HG03064 (cell line): ENCODE measurements at regions not wholly inside any gene's neighbourhood (a gene's known extent, or its start where the extent isn't known, plus 50 kb on each side); places are given as distances from the start of the nearest gene placed in this dataset.

Experiments
- ATAC-seq: cut with Tn5 transposase; IDR thresholded peaks from one replicate; pipeline ENCODE4 v1.9.1; 2021; ENCODE audit warnings: low read depth; ENCODE audit not compliant: unreplicated experiment

DNA sequence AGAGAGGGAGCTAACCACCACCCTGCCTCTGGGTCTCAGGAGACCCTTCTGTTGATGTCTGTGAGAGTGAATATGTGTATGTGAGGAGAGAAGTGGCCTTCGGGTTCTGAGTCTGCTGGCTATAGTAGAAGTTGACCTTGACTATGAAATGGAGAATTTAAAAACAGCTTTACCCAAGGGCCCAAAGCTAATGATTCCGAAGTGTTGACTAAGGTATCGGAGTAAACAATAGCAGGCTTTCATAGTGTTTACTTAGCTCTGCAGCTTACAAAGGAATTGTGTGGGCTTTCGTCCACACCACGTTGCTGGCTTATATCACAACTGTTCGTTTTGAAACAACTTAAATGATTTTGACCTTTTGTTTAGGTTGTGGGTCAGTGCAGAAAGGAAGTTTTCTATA, 126.5 kb upstream of the JAG1 start:
- no peak for ATAC-seq

DNA sequence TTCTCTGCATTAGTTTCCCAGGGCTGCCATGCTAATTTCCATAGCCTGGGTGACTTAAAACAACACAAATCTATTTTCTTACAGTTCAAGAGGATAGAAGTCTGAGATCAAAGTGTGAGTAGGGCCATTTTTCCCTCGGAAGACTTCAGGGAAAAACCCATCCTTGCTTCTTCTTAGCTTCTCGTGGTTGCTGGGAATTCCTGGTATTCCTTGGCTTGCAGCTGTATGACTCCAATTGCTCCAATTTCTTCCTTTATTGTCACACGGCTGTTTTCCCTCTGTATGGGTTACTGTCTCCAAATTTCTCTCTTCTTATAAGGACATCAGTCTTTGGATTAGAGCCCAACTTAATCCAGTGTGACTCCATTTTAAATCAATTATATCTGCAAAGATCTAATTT, 128.4 kb upstream of the JAG1 start:
- ATAC-seq = no peak

DNA sequence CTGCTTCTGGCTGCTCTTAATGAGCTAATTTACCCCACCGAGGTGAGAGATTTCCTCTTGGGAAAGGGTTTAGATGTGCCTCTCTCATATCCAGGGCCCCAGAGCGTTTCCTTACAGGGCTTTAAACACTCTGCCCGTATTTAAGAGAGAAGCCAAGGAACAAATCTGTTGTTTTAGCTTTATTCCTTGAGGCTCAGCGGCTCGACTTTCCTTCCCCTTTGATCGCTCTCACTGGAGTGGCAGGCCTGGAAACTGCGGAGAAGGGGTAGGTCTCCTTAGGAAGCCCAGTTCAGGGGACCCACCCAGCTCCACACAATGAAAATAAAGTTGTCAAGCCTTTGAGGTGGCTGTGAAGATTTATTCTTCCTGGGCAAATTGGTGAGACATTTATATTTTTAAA, 132.0 kb upstream of the JAG1 start:
- ATAC-seq = no peak

DNA sequence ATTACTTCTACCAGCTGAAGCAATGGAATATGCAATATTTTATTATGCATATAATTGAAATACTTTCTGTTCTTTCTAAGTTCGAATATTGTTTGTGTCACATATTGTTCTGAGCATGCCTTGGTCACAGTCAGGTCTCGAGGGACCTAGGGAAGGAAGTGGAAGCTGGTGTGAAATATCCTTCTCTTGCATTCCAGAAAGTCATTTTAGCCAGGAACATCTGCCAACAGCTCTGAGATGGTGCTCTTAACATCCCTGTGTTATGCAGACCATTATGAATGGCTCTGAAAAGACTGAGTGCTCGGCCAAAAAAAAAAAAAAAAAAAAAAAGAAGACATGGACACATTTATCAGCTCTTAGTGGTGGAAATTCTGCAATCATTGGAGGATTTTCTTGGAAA, 132.7 kb upstream of the JAG1 start:
- no peak for ATAC-seq

DNA sequence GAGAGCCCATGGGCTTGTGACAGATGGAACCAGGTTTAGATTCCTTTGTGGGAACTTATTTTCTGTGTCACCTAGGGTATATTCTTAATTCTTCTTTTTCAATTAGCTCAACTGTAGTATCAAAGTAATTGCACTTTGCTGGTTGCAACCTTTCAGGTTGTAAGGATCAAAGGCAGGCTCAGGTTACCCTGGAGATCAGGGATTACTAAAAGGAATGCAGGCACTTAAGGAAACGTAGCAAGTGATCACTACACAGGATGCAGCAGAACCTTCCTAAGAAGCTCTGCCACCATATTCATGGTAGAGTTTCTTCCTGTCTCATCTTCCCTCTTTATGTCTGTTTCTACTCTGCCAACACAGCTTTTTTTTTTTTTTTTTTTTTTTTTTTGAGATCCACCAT, 133.2 kb upstream of the JAG1 start:
- no peak for ATAC-seq

DNA sequence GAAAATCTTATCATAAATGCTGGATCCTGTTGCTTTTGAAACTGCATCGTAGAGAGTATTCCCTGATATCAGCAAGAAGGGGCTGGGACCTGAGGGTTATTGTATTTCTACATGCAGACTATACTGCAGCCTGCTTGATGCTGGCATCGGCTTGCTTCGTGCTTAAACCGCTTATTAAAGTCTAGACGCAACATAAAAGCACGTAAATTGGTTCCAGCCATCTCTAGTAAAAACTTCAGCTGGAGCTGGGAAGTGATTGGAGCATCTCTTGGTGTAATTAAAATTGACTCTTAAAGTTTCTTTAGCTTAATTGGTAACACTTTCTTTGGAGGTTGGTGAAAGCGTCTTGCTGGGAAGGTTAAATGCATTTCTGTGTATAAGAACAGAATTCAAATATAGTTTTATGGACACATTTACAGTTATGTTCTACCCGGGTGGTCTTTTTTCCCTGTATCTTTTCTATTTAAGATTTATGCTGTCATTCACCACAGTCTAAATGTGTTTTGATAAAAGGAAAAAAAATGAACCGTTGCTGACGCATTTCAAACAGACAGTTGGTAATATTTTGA, 139.0 kb upstream of the JAG1 start:
- ATAC-seq = no peak

DNA sequence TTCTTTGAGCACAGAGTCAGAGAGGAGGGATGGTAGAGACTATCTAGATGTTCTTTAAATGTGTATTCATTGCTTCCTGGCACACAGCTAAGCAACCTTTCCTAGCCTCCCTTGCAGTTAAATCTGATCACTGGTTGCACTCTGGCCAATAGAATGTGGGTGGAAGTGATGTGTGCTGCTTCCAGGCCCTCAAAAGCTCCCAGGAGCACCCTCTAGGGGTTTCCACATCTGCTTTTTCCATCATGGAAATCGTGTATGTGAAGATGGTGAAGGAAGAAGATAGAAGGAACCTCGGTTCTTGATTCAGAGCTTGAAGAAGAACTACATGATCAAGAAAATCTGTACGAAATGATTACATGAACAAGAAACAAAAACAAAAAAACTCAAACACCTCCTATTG, 149.8 kb upstream of the JAG1 start:
- no peak for ATAC-seq

DNA sequence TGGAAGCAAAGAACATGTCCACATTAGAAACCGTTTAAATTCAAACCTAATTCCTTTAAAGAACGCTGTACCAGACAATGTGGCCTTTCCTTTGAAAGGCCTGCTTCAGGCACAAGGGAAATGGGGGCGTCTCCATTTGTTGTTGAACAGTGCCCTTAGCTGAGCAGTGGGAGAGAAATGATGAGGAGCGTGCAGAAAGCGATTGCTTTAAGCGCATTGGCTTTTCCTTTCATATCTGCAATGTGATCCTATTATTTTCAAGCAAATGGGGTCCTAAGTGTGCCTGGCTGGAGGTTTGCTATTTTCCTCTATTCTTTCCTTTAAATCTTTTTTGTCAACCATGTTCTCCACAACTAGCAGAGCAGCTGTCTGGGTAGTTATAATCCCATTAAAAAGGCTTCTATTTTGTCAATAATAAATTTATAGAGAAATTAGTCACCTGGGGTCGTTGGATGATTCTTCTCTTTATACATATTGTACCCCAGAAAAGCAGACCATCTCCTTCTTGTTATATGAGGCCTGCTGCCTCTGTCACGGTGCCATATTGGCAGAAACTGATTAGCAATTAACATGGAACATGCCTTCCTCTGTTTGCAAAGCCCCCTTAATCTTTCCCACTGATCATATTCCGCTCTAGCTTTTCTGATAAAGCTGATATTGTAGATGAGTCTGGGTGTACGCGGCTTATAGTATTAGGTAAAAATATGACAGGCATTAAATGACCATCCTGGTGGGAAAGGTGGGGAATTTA, 151.1 kb upstream of the JAG1 start:
- ATAC-seq = no peak

DNA sequence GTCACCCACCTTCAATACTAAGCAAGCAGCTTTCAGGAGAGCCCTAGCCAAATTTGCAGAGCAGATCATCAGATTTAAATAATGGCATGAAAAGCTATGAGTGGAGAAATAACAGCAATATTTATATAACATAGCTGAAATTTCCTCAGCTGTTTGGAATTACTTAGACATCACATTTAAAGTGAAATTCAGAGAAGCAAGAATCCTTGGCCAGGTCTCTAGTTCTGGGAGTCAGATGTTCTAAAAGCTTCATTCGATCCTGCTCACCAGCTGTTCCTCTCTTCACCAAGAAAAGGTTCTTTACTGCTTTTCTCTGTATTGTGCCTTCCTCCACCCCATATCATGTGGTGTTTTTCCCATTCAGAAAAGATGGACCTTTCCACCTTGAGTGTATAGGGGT, 152.3 kb upstream of the JAG1 start:
- no peak for ATAC-seq

DNA sequence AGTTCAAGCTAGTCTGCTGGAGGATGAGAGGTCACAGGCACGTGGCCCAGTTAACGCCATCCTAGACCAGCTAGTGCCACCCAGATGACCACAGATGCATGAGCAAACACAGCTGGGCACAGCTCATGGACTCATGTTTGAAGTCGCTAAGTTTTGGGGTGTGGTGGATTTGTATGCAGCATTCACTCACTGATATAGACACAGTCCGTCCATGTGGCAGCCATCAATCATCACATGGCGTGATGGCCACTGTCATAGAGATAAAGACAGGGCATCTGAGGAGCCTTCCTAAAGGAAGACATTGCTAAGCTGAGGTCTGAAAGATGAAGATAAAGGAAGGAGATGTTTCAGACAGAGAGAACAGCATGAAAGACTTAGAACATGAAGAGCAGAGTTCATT, 154.4 kb upstream of the JAG1 start:
- no peak for ATAC-seq

DNA sequence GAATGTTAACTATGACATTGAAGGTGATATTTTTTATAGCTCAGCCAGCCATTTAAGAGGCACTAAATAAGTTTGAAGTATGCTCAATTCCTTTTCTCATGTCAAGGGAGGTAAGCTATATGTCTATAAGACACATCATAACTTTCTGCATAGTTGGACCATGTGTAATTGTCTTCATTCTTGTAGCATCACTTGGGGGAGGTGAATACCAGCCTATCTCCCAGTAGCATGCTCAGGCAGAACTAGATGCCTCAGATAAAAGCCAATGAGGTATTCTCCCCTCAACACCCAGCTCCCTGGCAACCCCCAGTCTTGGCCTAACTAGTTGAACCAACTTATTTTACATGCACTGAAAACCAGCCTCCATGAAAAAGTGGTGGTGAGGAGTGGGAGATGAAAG, 158.3 kb upstream of the JAG1 start:
- no peak for ATAC-seq

DNA sequence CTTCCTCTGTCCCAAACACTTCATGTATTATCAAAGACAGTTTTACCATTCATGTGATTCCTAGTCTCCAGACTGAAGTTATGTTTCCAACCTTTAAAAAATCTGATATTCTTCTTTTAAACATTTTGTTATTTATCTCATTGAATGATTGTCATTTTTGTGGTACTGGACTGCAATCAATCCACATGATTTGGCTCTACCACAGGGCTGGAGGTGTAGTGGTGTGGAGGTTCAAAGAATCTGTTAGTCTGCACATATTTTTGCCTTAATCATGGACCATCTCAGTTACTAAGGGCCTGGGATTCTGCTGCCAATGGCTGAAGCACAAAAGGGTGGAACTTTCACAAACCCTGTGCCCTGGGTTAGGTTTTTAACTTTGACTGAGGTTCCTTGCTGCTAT, 164.1 kb upstream of the JAG1 start:
- no peak for ATAC-seq

DNA sequence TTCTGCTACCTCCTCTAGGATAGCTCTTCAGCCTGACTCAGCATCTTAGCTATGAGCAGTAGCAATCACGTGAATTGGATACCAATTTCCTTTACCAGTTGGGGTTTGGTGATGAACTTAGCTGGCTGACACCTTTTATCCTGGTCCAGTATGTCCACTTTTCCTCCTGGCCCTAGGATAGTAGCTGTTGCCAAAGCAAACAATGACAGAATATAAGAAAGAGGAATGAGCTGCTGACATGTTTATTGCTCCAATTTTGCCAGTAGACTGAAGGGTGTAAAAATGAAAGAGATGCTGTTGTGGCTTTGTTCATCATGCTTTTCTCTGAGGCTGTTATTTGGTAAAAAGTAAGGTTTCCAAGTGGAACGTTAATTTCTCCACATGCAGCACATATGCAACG, 168.3 kb upstream of the JAG1 start:
- ATAC-seq = no peak

DNA sequence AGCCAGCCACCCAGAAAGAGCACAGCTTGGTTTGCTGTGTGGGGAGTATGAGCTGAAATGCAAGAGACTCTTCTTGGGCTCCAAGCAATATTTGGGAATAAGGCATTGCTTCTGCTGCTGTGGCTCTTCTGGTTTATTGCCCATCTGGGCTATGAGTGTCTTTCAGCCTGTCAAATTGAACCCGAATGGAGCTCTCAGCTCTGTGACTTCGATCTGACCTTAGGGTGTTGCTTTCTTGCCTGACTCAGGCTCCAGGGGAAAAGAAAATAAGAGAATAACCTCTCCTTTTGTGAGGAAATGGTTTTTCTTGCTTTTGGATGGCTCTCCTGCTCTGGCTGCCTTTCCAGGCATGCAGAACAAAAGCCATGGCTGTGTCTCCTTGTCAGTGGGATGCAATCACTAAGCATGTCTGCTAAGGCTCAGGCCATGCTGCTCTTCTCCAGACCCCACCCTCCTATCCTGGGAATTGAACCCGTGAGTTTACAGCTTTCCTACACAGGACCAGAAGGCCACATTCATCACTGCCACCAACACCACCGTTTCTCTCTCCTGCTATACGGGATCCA, 169.4 kb upstream of the JAG1 start:
- ATAC-seq = no peak

DNA sequence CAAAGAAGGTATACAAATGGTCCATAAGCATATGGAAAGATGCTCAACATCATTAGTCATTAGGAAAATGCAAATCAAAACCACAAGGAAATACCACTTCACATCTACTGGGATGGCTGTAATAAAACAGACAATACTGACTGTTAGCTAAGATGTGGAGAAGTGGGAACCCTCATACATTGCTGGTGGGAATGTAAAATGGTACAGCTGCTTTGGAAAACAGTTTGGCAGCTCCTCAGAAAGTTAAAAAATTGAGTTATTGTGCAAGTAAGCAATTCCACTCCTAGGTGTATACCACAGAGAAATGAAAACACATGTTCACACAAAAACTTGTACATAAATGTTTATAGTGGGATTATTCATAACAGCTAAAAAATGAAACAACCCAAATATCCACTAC, 173.0 kb upstream of the JAG1 start:
- ATAC-seq = no peak

DNA sequence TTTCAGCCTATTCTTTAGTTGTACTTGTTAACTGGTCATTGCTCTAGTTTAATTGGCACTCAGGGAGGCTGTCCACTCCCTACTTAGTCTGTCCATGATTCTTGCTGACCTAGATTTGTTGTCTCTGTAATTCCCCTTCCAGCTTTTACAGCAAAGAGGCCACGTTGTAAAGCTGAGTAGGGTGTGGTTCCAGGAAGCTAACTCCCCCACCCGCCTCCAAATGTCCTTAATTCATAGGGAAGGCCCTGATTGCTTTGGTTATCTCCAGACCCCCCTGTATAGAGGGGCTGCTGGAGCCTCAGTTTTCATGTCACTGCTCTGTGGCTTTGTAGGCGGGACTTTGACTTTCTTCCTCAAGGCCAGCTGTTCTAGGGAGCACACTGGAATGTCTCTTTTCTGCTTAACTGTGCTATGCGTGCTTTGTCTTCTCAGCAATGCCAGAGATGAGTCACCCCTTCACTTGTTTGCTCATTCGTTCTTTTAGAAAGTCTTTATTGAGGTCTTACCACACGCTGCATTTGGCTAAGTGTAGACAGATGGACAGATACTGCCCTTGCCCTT, 175.1 kb upstream of the JAG1 start:
- no peak for ATAC-seq

DNA sequence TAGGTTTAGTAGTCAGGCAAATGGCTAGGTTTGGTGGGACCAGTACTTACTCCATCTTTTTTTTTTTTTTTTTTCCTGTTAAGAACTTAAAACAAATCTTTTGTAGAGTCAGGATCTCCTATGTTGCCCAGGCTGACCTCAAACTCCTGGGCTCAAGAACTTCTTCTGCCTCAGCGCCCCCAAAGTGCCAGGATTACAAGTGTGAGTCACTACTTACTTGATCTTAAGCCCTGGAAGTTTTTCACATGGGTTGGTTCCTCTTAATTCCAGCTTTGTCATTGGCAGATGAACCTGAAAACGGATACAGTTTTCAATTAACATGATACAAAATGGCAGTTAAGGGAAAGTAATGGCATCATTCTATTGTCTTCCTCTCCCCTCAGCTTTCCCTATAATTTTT, 179.4 kb upstream of the JAG1 start:
- no peak for ATAC-seq

DNA sequence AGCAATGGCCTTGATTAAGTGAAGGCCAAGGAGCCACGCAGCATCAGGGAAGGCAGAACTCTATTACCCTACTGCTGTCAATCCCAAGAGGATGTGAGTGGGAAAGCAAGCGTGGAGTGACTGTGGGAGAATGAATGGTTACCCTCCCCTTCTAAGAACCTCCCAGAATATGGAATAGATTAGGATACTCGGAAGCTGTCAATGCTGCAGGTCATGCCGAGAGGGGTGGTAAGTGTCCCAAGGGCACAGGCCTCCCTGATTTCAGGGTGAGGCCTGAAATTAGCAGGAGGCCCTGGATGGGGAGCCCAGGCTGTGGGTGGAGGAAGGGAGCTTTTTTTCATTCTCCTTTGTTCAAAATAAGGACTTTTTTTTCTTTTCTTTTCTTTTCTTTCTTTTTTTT, 179.9 kb upstream of the JAG1 start:
- ATAC-seq = no peak

DNA sequence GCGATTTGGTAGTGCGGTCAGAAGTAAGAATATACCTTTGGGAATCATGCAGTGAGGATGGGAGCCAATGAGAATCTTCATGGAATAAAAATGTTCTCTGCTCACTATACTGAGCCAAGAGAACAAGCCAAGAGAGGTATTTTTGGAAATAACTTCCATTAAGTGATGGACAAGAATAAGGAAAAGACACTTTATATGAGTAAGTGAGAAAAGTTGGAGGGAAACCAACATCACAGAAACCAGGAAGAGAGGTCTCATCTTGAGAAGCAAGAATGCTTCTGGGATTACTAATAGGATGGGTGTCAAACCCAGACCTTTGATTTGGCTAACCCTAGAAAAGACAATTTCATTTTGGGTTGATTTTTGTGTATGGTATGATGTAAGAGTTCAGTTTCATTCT, 181.2 kb upstream of the JAG1 start:
- no peak for ATAC-seq

DNA sequence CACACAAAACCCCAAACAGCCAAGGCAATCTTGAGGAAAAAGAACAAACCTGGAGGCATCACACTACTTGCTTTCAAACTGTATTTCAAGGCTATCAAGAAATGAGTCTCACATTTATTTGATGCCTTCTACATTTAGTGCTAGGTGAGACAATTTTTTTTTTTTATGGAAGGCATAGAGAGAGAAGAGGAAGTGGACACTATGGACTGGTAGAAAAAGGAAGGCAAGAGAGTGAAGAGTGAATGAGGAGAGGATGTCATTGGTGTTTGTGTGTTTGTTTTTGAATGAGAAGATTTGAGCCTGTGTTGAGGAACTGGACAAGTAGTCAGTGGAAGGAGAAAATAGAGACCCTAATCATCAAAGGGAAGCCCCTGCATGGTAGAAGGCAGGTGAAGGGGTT, 182.0 kb upstream of the JAG1 start:
- no peak for ATAC-seq

DNA sequence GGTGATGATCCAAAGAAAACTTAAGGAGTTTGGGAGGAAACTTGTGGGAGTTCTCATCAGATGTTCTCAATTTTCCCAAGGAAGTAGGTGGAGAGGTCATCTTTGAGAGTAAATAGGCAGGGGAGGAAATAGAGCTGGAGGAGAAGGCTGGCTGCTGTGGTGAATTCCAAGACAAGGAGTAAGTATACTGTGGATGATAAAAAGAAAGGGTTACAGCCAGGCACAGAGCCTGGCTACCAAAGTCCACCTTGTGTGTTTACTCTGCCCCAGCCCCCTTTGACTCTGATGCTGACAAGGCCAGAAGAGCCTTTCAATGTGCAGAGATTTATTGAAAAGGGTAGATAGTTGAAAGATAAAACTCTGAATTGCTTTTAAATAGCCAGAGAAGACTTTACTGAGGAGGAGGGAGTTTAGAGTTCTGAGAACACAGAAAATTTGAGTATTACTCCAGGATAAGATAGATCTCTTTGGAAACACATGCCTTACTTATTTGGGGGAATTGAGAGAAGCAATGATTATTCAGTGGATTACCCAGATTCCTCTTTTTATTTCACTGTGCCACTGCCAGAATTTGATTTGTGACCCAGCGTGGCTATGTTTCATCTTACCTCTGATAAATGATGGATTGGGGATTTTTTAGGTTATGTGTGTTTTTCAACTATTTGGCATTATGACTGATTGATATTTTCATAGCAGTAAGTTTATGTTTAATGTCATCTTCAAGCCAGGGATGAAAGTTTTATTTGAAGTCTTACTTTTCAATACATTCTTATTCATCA, 182.6 kb upstream of the JAG1 start:
- ATAC-seq = no peak
